ENCODE measurements at regions not wholly inside any gene's neighbourhood (a gene's known extent, or its start where the extent isn't known, plus 50 kb on each side); places are given as distances from the start of the nearest gene placed in this dataset.
A peak's percentile ranks its signal among the peaks of the same experiment; 100 is the strongest.

- no peaks in the 10 kb centered on the region for H3K27me3 Mint-ChIP-seq
- no peaks in the 10 kb centered on the region for H3K4me1 ChIP-seq (ENCODE audit: control insufficient read depth, insufficient read depth, low read length, poor library complexity, severe bottlenecking)
- no peak for DNase-seq
- H3K4me3 ChIP-seq (ENCODE audit: low read depth, low read length) = no peak overlapping the region
- no peaks in the 10 kb centered on the region for H3K9me3 ChIP-seq (ENCODE audit: control insufficient read depth in 2 of 2, low read length in 2 of 2)
- no peaks in the 10 kb centered on the region for H3K4me1 Mint-ChIP-seq
- H3K9me3 Mint-ChIP-seq = no peaks in the 10 kb centered on the region
- H3K36me3 Mint-ChIP-seq = no peaks in the 10 kb centered on the region
- no peak overlapping the region for H3K27ac Mint-ChIP-seq
- no peak overlapping the region for H3K4me3 Mint-ChIP-seq
- no peaks in the 10 kb centered on the region for H3K36me3 ChIP-seq (ENCODE audit: control insufficient read depth, insufficient read depth, low read length)
- no peak for ATAC-seq (ENCODE audit: low read depth in 2 of 2)
- no peaks in the 10 kb centered on the region for H3K27me3 ChIP-seq (ENCODE audit: control insufficient read depth, insufficient read depth, low read length)
- H3K27ac ChIP-seq (ENCODE audit: insufficient read depth, low read length, poor library complexity, severe bottlenecking) = no peak overlapping the region
Measured at GRCh38 chr1:10854856-10855459, 58.5 kb upstream of the CASZ1 start.

GRCh38 chr1:10856176-10856683 lies 59.8 kb upstream of the CASZ1 start:
- Mint-ChIP-seq H3K27ac (no peak overlapping the region), H3K27me3 (peaks cover 8% of the 10 kb centered on the region), H3K4me1 (peaks cover 0 to 9% (median 0%) of the 10 kb centered on the region in 4 donors), H3K36me3 (no peaks in the 10 kb centered on the region), H3K4me3 (no peak overlapping the region), H3K9me3 (no peaks in the 10 kb centered on the region)
- Histone ChIP-seq H3K27me3 (ENCODE audit: control insufficient read depth, insufficient read depth, low read length) (no peaks in the 10 kb centered on the region), H3K9me3 (ENCODE audit: control insufficient read depth in 2 of 2, low read length in 2 of 2) (no peaks in the 10 kb centered on the region), H3K4me3 (ENCODE audit: low read depth, low read length) (no peak overlapping the region), H3K27ac (ENCODE audit: insufficient read depth, low read length, poor library complexity, severe bottlenecking) (no peak overlapping the region), H3K4me1 (ENCODE audit: control insufficient read depth, insufficient read depth, low read length, poor library complexity, severe bottlenecking) (no peaks in the 10 kb centered on the region), H3K36me3 (ENCODE audit: control insufficient read depth, insufficient read depth, low read length) (no peaks in the 10 kb centered on the region)
- ATAC-seq (ENCODE audit: low read depth in 2 of 2) (no peak), DNase-seq (no peak)

- Mint-ChIP-seq H3K27me3 (peaks cover 8% of the 10 kb centered on the region), H3K36me3 (no peaks in the 10 kb centered on the region), H3K4me3 (no peak overlapping the region), H3K27ac (no peak overlapping the region), H3K4me1 (peaks cover 0 to 9% (median 0%) of the 10 kb centered on the region in 4 donors), H3K9me3 (no peaks in the 10 kb centered on the region)
- Histone ChIP-seq H3K4me3 (ENCODE audit: low read depth, low read length) (no peak overlapping the region), H3K9me3 (ENCODE audit: control insufficient read depth in 2 of 2, low read length in 2 of 2) (no peaks in the 10 kb centered on the region), H3K27me3 (ENCODE audit: control insufficient read depth, insufficient read depth, low read length) (no peaks in the 10 kb centered on the region), H3K36me3 (ENCODE audit: control insufficient read depth, insufficient read depth, low read length) (no peaks in the 10 kb centered on the region), H3K4me1 (ENCODE audit: control insufficient read depth, insufficient read depth, low read length, poor library complexity, severe bottlenecking) (no peaks in the 10 kb centered on the region), H3K27ac (ENCODE audit: insufficient read depth, low read length, poor library complexity, severe bottlenecking) (no peak overlapping the region)
- DNase-seq (no peak), ATAC-seq (ENCODE audit: low read depth in 2 of 2) (no peak)
Measured at GRCh38 chr1:10856863-10857598, 60.6 kb upstream of the CASZ1 start.

GRCh38 chr1:10857687-10858086 lies 61.2 kb upstream of the CASZ1 start:
- no peak overlapping the region for H3K4me3 Mint-ChIP-seq
- peaks cover 0 to 9% (median 0%) of the 10 kb centered on the region in 4 donors for H3K4me1 Mint-ChIP-seq
- no peaks in the 10 kb centered on the region for H3K9me3 Mint-ChIP-seq
- peaks cover 14% of the 10 kb centered on the region for H3K27me3 Mint-ChIP-seq
- Histone ChIP-seq H3K9me3 (ENCODE audit: control insufficient read depth in 2 of 2, low read length in 2 of 2) (no peaks in the 10 kb centered on the region), H3K4me3 (ENCODE audit: low read depth, low read length) (no peak overlapping the region), H3K27ac (ENCODE audit: insufficient read depth, low read length, poor library complexity, severe bottlenecking) (no peak overlapping the region), H3K27me3 (ENCODE audit: control insufficient read depth, insufficient read depth, low read length) (no peaks in the 10 kb centered on the region), H3K36me3 (ENCODE audit: control insufficient read depth, insufficient read depth, low read length) (no peaks in the 10 kb centered on the region), H3K4me1 (ENCODE audit: control insufficient read depth, insufficient read depth, low read length, poor library complexity, severe bottlenecking) (no peaks in the 10 kb centered on the region)
- ATAC-seq (ENCODE audit: low read depth in 2 of 2) = no peak
- no peak for DNase-seq
- no peaks in the 10 kb centered on the region for H3K36me3 Mint-ChIP-seq
- no peak overlapping the region for H3K27ac Mint-ChIP-seq

GRCh38 chr1:10860218-10860617 lies 63.8 kb upstream of the CASZ1 start:
- no peak for ATAC-seq (ENCODE audit: low read depth in 2 of 2)
- H3K27ac Mint-ChIP-seq = no peak overlapping the region

GRCh38 chr1:10860682-10861081 lies 64.2 kb upstream of the CASZ1 start:
- Histone ChIP-seq H3K36me3 (ENCODE audit: control insufficient read depth, insufficient read depth, low read length) (no peaks in the 10 kb centered on the region), H3K4me3 (ENCODE audit: low read depth, low read length) (no peak overlapping the region), H3K4me1 (ENCODE audit: control insufficient read depth, insufficient read depth, low read length, poor library complexity, severe bottlenecking) (no peaks in the 10 kb centered on the region), H3K9me3 (ENCODE audit: control insufficient read depth in 2 of 2, low read length in 2 of 2) (no peaks in the 10 kb centered on the region), H3K27me3 (ENCODE audit: control insufficient read depth, insufficient read depth, low read length) (peaks cover 4% of the 10 kb centered on the region), H3K27ac (ENCODE audit: insufficient read depth, low read length, poor library complexity, severe bottlenecking) (no peak overlapping the region)
- peaks cover 41% of the 10 kb centered on the region for H3K27me3 Mint-ChIP-seq
- ATAC-seq (ENCODE audit: low read depth in 2 of 2) (no peak), DNase-seq (no peak)
- H3K27ac Mint-ChIP-seq = no peak overlapping the region
- H3K9me3 Mint-ChIP-seq = no peaks in the 10 kb centered on the region
- H3K36me3 Mint-ChIP-seq = no peaks in the 10 kb centered on the region
- H3K4me3 Mint-ChIP-seq = no peak overlapping the region
- H3K4me1 Mint-ChIP-seq = peaks cover 0 to 9% (median 5%) of the 10 kb centered on the region in 4 donors

More at GRCh38 chr1:10860218-10860617, 63.8 kb upstream of the CASZ1 start:
- Mint-ChIP-seq H3K36me3 (no peaks in the 10 kb centered on the region), H3K4me1 (peaks cover 0 to 9% (median 3%) of the 10 kb centered on the region in 4 donors), H3K9me3 (no peaks in the 10 kb centered on the region), H3K4me3 (no peak overlapping the region), H3K27me3 (peaks cover 36% of the 10 kb centered on the region)
- no peak overlapping the region for H3K4me3 ChIP-seq (ENCODE audit: low read depth, low read length)
- no peak for DNase-seq
- H3K27me3 ChIP-seq (ENCODE audit: control insufficient read depth, insufficient read depth, low read length) = peaks cover 4% of the 10 kb centered on the region
- H3K4me1 ChIP-seq (ENCODE audit: control insufficient read depth, insufficient read depth, low read length, poor library complexity, severe bottlenecking) = no peaks in the 10 kb centered on the region
- no peaks in the 10 kb centered on the region for H3K9me3 ChIP-seq (ENCODE audit: control insufficient read depth in 2 of 2, low read length in 2 of 2)
- no peak overlapping the region for H3K27ac ChIP-seq (ENCODE audit: insufficient read depth, low read length, poor library complexity, severe bottlenecking)
- H3K36me3 ChIP-seq (ENCODE audit: control insufficient read depth, insufficient read depth, low read length) = no peaks in the 10 kb centered on the region

- H3K4me1 ChIP-seq (ENCODE audit: control insufficient read depth, insufficient read depth, low read length, poor library complexity, severe bottlenecking) = peaks cover 6% of the 10 kb centered on the region
- H3K36me3 ChIP-seq (ENCODE audit: control insufficient read depth, insufficient read depth, low read length) = no peaks in the 10 kb centered on the region
- peak in 1 of 2 donors; percentile 13 for ATAC-seq (ENCODE audit: low read depth in 2 of 2)
- no peak overlapping the region for H3K4me3 ChIP-seq (ENCODE audit: low read depth, low read length)
- H3K4me3 Mint-ChIP-seq = no peak overlapping the region
- peaks cover 4% of the 10 kb centered on the region for H3K27me3 ChIP-seq (ENCODE audit: control insufficient read depth, insufficient read depth, low read length)
- H3K27ac ChIP-seq (ENCODE audit: insufficient read depth, low read length, poor library complexity, severe bottlenecking) = no peak overlapping the region
- H3K9me3 ChIP-seq (ENCODE audit: control insufficient read depth in 2 of 2, low read length in 2 of 2) = no peaks in the 10 kb centered on the region
- no peak overlapping the region for H3K27ac Mint-ChIP-seq
- no peaks in the 10 kb centered on the region for H3K9me3 Mint-ChIP-seq
- H3K36me3 Mint-ChIP-seq = no peaks in the 10 kb centered on the region
- H3K27me3 Mint-ChIP-seq = peaks cover 47% of the 10 kb centered on the region
- DNase-seq = no peak
- H3K4me1 Mint-ChIP-seq = peaks cover 0 to 16% (median 8%) of the 10 kb centered on the region in 4 donors
Measured at GRCh38 chr1:10861822-10862221, 65.4 kb upstream of the CASZ1 start.
